GM12874 (cell line): ENCODE measurements at regions not wholly inside any gene's neighbourhood (a gene's known extent, or its start where the extent isn't known, plus 50 kb on each side); places are given as distances from the start of the nearest gene placed in this dataset.

ENCODE experiments used
- TF ChIP-seq, protein P1 (sequence below): IDR thresholded peaks from 2 replicates; pipeline ENCODE4 v1.5.1; 2011; ENCODE audit warnings: low read depth, mild to moderate bottlenecking, control low read depth, low read length, moderate library complexity; ENCODE audit not compliant: insufficient read depth

DNA sequence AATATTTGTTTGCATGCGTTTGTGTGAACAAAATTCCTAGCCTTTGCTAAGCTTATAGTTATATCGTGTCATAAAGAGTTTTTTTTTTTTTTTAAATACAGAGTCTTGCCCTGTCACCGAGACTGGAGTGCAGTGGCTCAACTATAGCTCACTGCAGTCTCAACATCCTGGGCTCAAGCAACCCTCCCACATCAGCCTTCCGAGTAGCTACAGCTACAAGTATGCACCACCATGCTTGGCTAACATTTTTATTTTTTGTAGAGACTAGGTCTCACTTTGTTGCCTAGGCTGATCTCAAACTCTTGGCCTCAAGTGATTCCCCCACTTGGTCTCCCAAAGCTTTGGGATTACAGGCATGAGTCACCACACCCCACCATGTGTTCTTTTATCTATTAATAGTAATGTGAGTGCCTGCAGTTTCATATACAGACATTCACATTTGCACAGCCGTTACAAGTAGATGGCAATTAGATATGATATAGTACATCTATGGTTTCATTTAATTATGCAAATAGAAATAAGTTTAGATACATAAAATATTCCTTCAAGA, 848.6 kb downstream of the PDCD6IP start:
- TF ChIP-seq, protein P1, sequence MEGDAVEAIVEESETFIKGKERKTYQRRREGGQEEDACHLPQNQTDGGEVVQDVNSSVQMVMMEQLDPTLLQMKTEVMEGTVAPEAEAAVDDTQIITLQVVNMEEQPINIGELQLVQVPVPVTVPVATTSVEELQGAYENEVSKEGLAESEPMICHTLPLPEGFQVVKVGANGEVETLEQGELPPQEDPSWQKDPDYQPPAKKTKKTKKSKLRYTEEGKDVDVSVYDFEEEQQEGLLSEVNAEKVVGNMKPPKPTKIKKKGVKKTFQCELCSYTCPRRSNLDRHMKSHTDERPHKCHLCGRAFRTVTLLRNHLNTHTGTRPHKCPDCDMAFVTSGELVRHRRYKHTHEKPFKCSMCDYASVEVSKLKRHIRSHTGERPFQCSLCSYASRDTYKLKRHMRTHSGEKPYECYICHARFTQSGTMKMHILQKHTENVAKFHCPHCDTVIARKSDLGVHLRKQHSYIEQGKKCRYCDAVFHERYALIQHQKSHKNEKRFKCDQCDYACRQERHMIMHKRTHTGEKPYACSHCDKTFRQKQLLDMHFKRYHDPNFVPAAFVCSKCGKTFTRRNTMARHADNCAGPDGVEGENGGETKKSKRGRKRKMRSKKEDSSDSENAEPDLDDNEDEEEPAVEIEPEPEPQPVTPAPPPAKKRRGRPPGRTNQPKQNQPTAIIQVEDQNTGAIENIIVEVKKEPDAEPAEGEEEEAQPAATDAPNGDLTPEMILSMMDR = no peak

DNA sequence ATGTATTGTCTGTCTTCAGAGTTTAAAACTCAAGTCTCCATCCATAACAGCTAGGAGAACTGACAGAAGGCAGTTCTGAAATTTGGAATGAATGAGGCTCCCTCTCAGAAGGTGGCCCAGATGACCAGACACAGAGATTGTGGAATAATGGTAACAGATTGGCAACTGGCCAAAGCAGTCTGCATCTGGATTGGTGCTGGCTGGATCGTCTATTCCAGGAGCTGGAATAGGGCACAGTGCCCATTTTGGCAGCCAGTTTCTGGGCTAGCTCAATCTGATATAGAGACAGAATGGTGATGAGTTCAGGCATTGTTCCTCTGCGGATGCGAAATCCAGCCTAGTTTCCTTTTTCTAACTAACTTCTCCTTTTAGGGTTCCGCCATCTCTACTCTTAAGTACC, 851.7 kb downstream of the PDCD6IP start:
- TF ChIP-seq, protein P1 = no peak

DNA sequence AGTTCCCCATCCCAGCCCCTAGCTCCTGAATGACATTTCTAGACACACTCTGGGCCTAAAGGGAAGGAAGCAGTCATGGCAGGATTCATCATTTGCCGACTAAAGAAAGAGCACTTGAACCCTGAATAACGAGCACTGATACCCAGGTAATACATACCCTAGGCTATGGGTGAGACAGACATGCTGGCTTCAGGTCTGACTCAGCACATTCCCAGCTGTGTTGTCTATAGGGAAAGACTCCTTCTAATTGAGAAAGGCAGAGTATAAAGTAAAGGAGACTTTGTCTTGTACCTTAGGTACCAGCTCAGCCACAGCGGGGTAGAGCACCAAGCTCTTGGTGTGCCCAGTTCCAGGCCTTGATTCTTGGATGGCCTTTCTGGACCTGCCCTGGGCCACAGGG, 870.5 kb downstream of the PDCD6IP start:
- TF ChIP-seq, protein P1 = no peak

DNA sequence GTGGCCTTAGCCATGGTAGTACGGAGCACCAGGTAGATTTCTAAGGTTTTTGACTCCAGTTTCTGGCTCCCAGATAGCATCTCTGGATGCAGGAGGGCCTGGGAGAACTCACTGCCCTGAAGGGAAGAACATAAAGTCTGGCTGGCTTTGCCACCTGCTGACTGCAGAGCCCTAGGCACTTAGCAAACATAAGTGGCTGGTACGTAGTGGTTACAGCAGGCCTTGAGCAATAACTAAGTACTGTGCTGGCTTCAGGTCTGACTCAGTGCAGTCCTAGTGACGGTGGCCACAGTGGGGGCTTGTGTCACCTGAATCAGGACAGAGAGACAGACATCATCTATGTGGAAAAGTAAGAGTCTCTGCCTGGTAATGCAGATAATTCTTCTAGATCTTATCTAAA, 871.1 kb downstream of the PDCD6IP start:
- TF ChIP-seq, protein P1 = no peak

DNA sequence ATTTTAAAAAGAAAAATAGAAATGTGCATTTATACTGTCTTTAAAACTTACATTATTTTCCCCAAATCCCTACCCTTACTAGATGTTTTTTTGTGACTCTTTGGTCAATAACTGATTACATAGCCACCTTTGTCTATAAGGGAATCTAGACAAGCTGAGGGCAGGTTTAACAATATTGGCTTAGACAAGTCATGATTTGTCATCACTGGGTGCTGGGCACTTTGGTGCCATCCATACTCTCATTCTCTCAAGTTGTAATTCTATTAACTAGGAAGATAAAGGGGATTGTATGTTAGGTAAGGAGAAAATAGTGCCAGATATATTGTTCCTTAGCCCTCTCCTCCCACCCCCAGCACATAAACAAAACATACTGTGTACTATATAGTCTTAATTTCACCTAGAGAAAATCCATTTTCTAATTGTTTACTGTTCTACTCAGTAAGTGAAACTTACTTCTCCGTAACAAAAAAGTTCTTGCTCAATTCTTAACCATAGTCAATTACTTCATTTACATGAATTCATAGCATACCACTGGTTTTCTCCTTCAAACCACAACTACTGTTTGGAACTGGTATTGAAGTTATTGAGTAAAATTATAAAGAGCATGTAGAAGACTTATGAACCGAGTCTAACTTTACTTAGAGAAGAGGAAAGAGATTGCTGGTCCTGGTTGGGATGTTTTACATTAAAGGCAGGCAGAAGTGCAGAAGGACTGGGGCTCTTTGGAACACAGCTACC, 877.1 kb downstream of the PDCD6IP start:
- TF ChIP-seq, protein P1 = no peak

DNA sequence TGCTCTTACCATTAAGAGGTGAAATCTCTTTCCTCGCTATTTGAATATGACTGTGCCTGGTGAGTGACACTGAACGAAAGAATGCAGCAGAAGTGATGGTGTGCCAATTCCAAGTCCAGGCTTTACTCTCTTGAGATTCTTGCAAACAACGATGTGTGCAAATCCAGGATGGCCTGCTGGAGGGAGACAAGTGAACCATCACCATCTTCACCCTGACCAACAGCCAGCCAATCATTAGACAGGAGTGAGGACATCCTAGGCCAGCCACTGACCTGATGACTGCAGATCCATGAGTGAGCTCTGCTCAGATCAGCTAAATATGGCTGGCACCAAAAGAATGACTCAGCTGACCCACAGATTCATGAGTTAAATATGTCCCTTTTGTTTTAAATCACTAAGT, 878.0 kb downstream of the PDCD6IP start:
- TF ChIP-seq, protein P1 = no peak

DNA sequence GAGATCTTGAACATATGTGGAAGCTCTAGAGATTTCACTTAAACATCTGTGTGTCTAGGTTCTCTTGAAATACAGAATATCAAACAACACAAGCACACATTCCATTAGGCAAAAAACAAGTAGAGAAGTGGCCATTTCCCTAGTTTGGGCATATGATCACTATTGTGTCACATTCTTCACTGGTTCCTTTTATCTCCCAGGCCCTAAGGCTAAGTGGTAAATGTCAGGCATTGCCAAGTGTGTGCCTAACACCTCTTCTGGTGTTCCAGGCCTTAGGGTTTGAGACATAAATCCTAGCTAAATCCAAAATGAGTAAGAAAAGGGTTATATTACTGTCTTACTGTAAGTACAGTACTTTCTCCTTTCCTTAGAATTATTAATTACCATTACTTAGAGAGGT, 880.1 kb downstream of the PDCD6IP start:
- TF ChIP-seq, protein P1 = no peak
